HAP-1 (cell line): ENCODE measurements at regions not wholly inside any gene's neighbourhood (a gene's known extent, or its start where the extent isn't known, plus 50 kb on each side); places are given as distances from the start of the nearest gene placed in this dataset.

Source experiments
- DNase-seq, 2 experiments: peaks; one replicate each; pipeline ENCODE4 v3.0.0-alpha.2; 2016 to 2020; ENCODE audit warnings: low spot score in 2 of 2
- H3K27me3 ChIP-seq: fragments of 250-450 bp; sonication (Bioruptor Pico); 2 replicates; pipeline ENCODE4 v1.5.1; 2020; ENCODE audit warnings: low read depth, mild to moderate bottlenecking, moderate library complexity
- H3K36me3 ChIP-seq: fragments of 250-450 bp; sonication (Bioruptor Pico); replicated peaks from 2 replicates; pipeline ENCODE4 v1.5.1; 2020; ENCODE audit warnings: mild to moderate bottlenecking
- H3K4me1 ChIP-seq: fragments of 250-450 bp; sonication (Bioruptor Pico); 2 replicates; pipeline ENCODE4 v1.5.1; 2020; ENCODE audit warnings: mild to moderate bottlenecking
- H3K4me3 ChIP-seq: fragments of 250-450 bp; sonication (Bioruptor Pico); 2 replicates; pipeline ENCODE4 v1.5.1; 2020; ENCODE audit warnings: mild to moderate bottlenecking, moderate library complexity
- H3K9me3 ChIP-seq: fragments of 250-450 bp; sonication (Bioruptor Pico); 2 replicates; pipeline ENCODE4 v1.5.1; 2020; ENCODE audit warnings: mild to moderate bottlenecking, moderate library complexity
- in situ Hi-C: fragments of 300-500 bp; cut with MboI; formaldehyde crosslinking; loops from 3 replicates; pipeline ENCODE4 v1.14.3; 2020; ENCODE audit warnings: low sequenced_read_pairs, inconsistent platforms, mixed read lengths

- H3K4me3 ChIP-seq: no peak overlapping the region
- in situ Hi-C loops: no loop called here
Observed at GRCh38 chr16:79776243-79776847, 175.8 kb upstream of the MAF start.

GRCh38 chr16:79772784-79773183, 172.2 kb upstream of the MAF start:
- Histone ChIP-seq H3K4me3 (no peak overlapping the region), H3K4me1 (peaks cover 10% of the 10 kb centered on the region), H3K36me3 (no peaks in the 10 kb centered on the region), H3K27me3 (no peaks in the 10 kb centered on the region), H3K9me3 (no peaks in the 10 kb centered on the region)
- no peak for DNase-seq
- in situ Hi-C loops: loop anchor here (25.0 kb wide), 1 partner anchor 315 kb away; no protein-coding TSS in a partner anchor

More at GRCh38 chr16:79776243-79776847, 175.8 kb upstream of the MAF start:
- no peaks in the 10 kb centered on the region for H3K9me3 ChIP-seq
- H3K4me1 ChIP-seq: no peaks in the 10 kb centered on the region
- no peak for DNase-seq
- H3K27me3 ChIP-seq: no peaks in the 10 kb centered on the region
- H3K36me3 ChIP-seq: no peaks in the 10 kb centered on the region

- no peaks in the 10 kb centered on the region for H3K36me3 ChIP-seq
- no peaks in the 10 kb centered on the region for H3K9me3 ChIP-seq
- H3K4me3 ChIP-seq: no peak overlapping the region
- DNase-seq: no peak
- in situ Hi-C loops: loop anchor here (25.0 kb wide), 1 partner anchor 315 kb away; no protein-coding TSS in a partner anchor
- H3K27me3 ChIP-seq: no peaks in the 10 kb centered on the region
- peaks cover 12% of the 10 kb centered on the region for H3K4me1 ChIP-seq
Observed at GRCh38 chr16:79772048-79772447, 171.5 kb upstream of the MAF start.

- Histone ChIP-seq H3K36me3 (no peaks in the 10 kb centered on the region), H3K9me3 (no peaks in the 10 kb centered on the region), H3K4me1 (peaks cover 12% of the 10 kb centered on the region), H3K27me3 (no peaks in the 10 kb centered on the region), H3K4me3 (peak overlapping the region; percentile 53)
- peak; percentile 87 to 89 for DNase-seq
- in situ Hi-C loops: loop anchor here (25.0 kb wide), 1 partner anchor 317 kb away; no protein-coding TSS in a partner anchor
Observed at GRCh38 chr16:79770244-79771064, 169.9 kb upstream of the MAF start.

GRCh38 chr16:79769928-79770243, 169.3 kb upstream of the MAF start:
- in situ Hi-C loops: loop anchor here (25.0 kb wide), 1 partner anchor 317 kb away; no protein-coding TSS in a partner anchor
- DNase-seq: no peak
- Histone ChIP-seq H3K27me3 (no peaks in the 10 kb centered on the region), H3K4me3 (peak overlapping the region; percentile 53), H3K9me3 (no peaks in the 10 kb centered on the region), H3K4me1 (peaks cover 12% of the 10 kb centered on the region), H3K36me3 (no peaks in the 10 kb centered on the region)

- Histone ChIP-seq H3K4me3 (no peak overlapping the region), H3K4me1 (peaks cover 12% of the 10 kb centered on the region), H3K9me3 (no peaks in the 10 kb centered on the region), H3K36me3 (no peaks in the 10 kb centered on the region), H3K27me3 (no peaks in the 10 kb centered on the region)
- no peak for DNase-seq
- in situ Hi-C loops: loop anchor here (25.0 kb wide), 1 partner anchor 318 kb away; no protein-coding TSS in a partner anchor
Observed at GRCh38 chr16:79769270-79769927, 168.9 kb upstream of the MAF start.

GRCh38 chr16:79768276-79768970, 167.9 kb upstream of the MAF start:
- Histone ChIP-seq H3K4me1 (peaks cover 12% of the 10 kb centered on the region), H3K36me3 (no peaks in the 10 kb centered on the region), H3K9me3 (no peaks in the 10 kb centered on the region), H3K4me3 (no peak overlapping the region), H3K27me3 (no peaks in the 10 kb centered on the region)
- in situ Hi-C loops: loop anchor here (25.0 kb wide), 1 partner anchor 319 kb away; no protein-coding TSS in a partner anchor
- DNase-seq: no peak

GRCh38 chr16:79767421-79768275, 167.1 kb upstream of the MAF start:
- no peak for DNase-seq
- Histone ChIP-seq H3K27me3 (no peaks in the 10 kb centered on the region), H3K4me3 (no peak overlapping the region), H3K9me3 (no peaks in the 10 kb centered on the region), H3K36me3 (no peaks in the 10 kb centered on the region), H3K4me1 (peaks cover 12% of the 10 kb centered on the region)
- in situ Hi-C loops: loop anchor here (25.0 kb wide), 1 partner anchor 320 kb away; no protein-coding TSS in a partner anchor

- H3K36me3 ChIP-seq: no peaks in the 10 kb centered on the region
- no peaks in the 10 kb centered on the region for H3K9me3 ChIP-seq
- in situ Hi-C loops: loop anchor here (25.0 kb wide), 1 partner anchor 321 kb away; no protein-coding TSS in a partner anchor
- H3K4me1 ChIP-seq: peaks cover 10% of the 10 kb centered on the region
- no peak for DNase-seq
- H3K27me3 ChIP-seq: no peaks in the 10 kb centered on the region
- H3K4me3 ChIP-seq: no peak overlapping the region
Observed at GRCh38 chr16:79765901-79766394, 165.4 kb upstream of the MAF start.

- H3K27me3 ChIP-seq: no peaks in the 10 kb centered on the region
- H3K36me3 ChIP-seq: no peaks in the 10 kb centered on the region
- peaks cover 9% of the 10 kb centered on the region for H3K4me1 ChIP-seq
- no peak for DNase-seq
- no peaks in the 10 kb centered on the region for H3K9me3 ChIP-seq
- in situ Hi-C loops: loop anchor here (25.0 kb wide), 1 partner anchor 322 kb away; no protein-coding TSS in a partner anchor
- no peak overlapping the region for H3K4me3 ChIP-seq
Observed at GRCh38 chr16:79765431-79765830, 164.9 kb upstream of the MAF start.

- in situ Hi-C loops: loop anchor here (25.0 kb wide), 1 partner anchor 323 kb away; no protein-coding TSS in a partner anchor
- Histone ChIP-seq H3K4me3 (no peak overlapping the region), H3K27me3 (no peaks in the 10 kb centered on the region), H3K9me3 (no peaks in the 10 kb centered on the region), H3K36me3 (no peaks in the 10 kb centered on the region), H3K4me1 (peaks cover 9% of the 10 kb centered on the region)
- no peak for DNase-seq
Observed at GRCh38 chr16:79764415-79765110, 164.0 kb upstream of the MAF start.

- Histone ChIP-seq H3K4me3 (no peak overlapping the region), H3K9me3 (no peaks in the 10 kb centered on the region), H3K27me3 (no peaks in the 10 kb centered on the region), H3K36me3 (no peaks in the 10 kb centered on the region), H3K4me1 (peaks cover 10% of the 10 kb centered on the region)
- in situ Hi-C loops: loop anchor here (25.0 kb wide), 1 partner anchor 325 kb away; no protein-coding TSS in a partner anchor
- no peak for DNase-seq
Observed at GRCh38 chr16:79762217-79762616, 161.7 kb upstream of the MAF start.
